ENCODE measurements at regions not wholly inside any gene's neighbourhood (a gene's known extent, or its start where the extent isn't known, plus 50 kb on each side); places are given as distances from the start of the nearest gene placed in this dataset.
"Not testable (repeated sequence)": the region's sequence is repeated elsewhere in the genome, so short reads cannot be mapped to it uniquely, and the experiment has no call there.

DNA sequence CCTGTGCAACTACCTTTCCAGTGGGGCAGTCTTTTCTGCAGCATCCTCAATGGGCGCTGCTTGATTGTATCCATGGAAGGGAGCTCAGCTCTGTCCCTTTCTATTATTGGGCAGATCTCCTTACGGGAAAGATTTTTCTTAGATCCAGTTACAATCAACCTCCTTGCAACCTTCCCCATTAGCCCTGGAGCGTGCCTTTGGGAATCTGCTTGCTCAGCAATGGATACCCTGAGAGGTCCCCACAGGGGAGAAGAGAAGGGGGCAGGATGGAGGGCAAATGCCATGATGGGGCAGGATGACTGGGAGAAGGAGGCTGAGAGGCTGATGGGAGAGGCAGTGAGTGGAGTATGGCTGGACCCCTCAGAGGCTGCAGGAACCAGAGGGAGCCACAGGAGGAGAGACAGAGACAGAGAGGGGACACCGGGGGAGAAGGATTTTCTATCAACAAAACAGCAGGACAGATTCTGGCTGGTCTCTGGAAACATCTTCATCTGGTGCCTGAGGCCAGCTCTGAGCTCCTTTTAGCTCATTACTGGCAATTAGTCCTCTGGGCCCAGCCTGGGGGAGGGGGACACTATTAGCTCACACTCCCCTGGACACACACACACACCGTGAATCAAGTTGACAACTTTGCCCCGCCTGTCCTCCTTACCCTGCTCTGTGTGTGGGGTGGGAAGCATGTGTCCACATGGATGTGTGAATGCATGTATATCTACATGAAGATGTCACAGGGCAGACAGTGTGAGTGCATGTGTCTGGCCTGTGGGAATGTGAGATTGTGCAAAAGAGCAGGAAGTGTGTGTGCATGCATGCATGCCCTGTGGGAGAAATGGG is 80.8 kb upstream of the PAX2 start:
- DNase-seq (ENCODE audit: low spot score): no peak

- not testable (repeated sequence) for DNase-seq (ENCODE audit: low spot score)
These were observed 78.7 kb upstream of the PAX2 start for GRCh38 chr10:100666634-100667033.

DNA sequence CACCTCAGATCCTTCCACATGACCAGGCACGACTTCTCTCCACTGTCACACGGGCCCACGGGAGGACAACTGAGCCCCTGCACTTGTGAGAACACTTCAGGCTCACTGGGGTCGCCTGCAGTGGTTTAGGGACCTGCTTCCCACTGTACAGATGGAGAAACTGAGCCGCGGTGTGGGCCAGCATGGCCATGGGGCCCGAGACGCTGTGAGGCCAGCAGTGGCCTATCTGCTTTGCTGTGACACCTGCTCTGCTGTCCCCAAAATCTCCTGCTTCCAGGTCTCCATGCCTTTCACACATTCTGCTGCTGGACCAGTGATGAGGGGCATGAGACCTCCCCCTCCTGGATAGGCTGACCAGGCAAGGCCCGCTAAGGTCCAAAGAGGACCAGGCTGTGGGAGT is 75.8 kb upstream of the PAX2 start:
- no peak for DNase-seq (ENCODE audit: low spot score)

GRCh38 chr10:100670368-100670767 is 75.0 kb upstream of the PAX2 start:
- no peak for DNase-seq (ENCODE audit: low spot score)

GRCh38 chr10:100670828-100671479 is 74.4 kb upstream of the PAX2 start:
- DNase-seq (ENCODE audit: low spot score): peak; percentile 82

DNA sequence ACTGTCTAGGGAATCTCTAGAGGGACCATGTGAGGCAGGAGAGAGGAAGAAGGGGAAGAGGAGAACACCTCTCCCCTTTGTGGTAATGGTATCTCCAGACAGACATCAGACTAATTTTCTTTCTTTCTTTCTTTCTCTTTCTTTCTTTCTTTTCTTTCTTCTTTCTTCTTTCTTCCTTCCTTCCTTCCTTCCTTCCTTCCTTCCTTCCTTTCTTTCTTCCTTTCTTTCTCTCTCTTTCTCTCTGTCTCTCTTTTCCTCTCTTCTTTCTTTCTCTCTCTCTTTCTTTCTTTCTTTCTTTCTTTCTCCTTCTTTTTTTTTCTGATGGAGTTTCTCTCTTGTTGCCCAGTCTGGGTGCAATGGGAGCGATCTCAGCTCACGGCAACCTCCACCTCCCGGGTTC is 73.2 kb upstream of the PAX2 start:
- no peak for DNase-seq (ENCODE audit: low spot score)

- DNase-seq (ENCODE audit: low spot score): no peak
These were observed 68.0 kb upstream of the PAX2 start for GRCh38 chr10:100677290-100677945.

DNA sequence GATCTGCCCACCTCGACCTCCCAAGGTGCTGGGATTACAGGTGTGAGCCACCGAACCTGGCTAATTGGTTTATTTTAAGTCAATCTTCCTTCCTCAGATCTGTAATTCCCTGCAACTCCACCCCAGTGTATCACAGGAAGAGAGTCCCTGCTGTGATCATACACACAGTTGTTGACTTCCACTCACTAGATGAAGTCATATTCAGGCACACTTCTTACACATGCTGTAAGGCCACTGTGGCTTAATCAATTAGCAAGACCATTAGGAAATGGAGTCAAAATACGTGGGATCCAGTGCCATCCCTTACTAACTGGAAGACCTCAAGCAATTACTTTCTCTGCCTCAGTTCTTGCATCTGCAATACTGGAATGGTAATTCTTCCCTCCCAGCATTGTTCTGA is 66.1 kb upstream of the PAX2 start:
- DNase-seq (ENCODE audit: low spot score): no peak

DNA sequence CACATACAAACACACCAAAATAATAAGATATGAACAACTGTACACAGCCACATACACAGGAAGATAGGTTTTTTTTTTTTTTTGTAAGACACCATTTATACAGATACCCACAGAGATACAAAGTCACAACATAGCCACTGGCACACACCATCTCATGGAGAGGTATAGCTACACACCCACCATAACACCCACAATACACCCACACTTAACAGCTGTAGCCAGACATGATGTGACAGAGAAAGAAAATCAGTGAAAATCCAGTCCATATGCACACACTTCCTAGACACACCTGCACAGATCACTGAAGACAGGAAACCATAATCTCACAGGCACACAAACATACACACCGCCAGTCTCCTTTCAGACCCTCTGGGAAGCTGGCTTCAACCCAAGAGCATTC is 62.4 kb upstream of the PAX2 start:
- no peak for DNase-seq (ENCODE audit: low spot score)

- no peak for DNase-seq (ENCODE audit: low spot score)
These were observed 61.7 kb upstream of the PAX2 start for GRCh38 chr10:100683545-100684300.

GRCh38 chr10:100684688-100685235 is 60.6 kb upstream of the PAX2 start:
- no peak for DNase-seq (ENCODE audit: low spot score)

DNA sequence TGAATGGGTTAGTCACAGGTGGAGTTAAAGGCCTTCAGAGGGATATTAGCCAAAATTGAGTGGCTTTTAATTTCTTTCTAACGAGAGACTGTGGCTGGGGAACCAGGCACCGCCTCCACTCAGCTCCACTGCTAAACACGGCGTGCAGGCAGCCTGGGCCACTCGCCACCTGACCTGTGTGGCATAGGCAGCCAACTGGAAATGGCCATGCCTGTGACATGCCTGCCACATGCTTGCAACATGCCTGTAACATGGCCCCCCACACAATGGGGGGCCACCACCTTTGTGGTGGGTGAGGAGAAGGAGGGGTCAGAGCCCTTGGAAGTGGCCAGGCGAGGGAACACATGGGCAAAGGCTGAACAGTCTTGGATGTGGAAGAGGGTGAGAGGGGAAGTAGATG is 60.1 kb upstream of the PAX2 start:
- no peak for DNase-seq (ENCODE audit: low spot score)

DNA sequence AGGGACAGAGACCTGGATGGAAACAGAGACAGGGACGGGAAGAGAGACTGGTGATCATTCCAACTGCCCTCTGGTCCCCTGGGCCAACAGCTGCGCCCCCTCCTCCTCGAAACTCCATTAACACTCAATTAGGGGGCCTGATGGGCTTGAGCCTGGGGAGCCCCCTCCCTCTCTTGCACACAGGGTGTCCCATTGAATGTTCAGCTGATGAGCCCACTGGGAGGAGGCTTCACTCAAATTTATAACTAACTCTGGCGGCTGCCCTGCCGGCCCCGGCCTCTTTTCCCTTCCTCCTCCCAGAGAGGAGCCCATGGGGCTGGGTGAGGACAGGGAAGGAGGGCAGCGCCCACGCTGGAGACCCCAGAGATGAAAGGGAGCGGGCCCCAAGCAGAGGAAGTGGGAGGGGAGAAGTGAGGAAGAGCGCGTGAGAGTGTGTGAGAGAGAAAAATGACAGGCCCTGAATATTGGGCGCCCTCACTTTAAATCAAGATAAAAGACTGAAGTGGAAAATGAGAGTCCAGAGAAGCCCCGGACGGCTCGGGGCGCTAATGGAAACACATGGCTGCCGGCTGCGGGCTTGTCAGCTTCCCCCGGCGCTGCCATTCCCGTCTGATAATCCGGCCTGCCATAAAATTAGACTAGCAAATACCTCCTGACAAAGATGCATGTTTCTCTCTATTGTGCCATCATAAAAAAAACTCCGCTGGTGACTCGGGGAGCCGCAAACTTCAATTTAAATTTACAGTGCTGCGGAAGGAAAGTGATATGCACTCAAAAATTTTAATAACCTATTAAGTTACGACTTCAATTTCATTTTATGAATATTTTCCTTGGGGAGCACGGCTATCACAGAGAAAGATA is 58.0 kb upstream of the PAX2 start:
- DNase-seq (ENCODE audit: low spot score): no peak

GRCh38 chr10:100688201-100688600 is 57.2 kb upstream of the PAX2 start:
- no peak for DNase-seq (ENCODE audit: low spot score)

DNA sequence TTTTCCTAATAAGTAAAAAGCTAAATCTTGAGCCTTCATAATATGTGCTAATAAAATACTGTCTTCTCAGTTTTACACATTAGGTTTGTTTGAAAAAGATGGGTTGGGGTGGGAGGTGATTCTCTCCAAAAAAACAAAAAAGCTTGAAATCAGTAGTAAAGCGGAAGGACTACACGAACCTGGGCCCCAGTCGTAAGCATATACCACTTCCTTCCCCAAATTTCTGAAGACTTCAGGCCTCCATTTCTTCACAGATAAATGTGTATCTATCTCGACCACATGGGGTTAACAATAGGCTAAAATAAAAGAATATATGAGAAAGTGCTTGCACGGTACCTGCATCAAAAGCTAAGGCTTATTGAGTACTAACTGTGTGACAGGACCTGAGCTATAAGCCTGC is 51.6 kb upstream of the PAX2 start:
- no peak for DNase-seq (ENCODE audit: low spot score)
